Retinal pigment epithelial cell (primary cell): ENCODE measurements at regions not wholly inside any gene's neighbourhood (a gene's known extent, or its start where the extent isn't known, plus 50 kb on each side); places are given as distances from the start of the nearest gene placed in this dataset.

Experiments
- DNase-seq: peaks from one replicate; pipeline ENCODE4 v3.0.0-alpha.2; 2010; ENCODE audit warnings: low read depth
- H3K4me3 ChIP-seq: 2 replicates; pipeline ENCODE4 v1.5.1; 2011; ENCODE audit warnings: mild to moderate bottlenecking, low read length, control low read depth, moderate library complexity
- CTCF ChIP-seq: conservative IDR thresholded peaks from 2 replicates; pipeline ENCODE4 v1.5.1; 2011; ENCODE audit warnings: low read depth, low read length, control low read depth, inconsistent platforms

GRCh38 chr6:104595311-104595820 is 264.4 kb downstream of the HACE1 start:
- no peak for DNase-seq
- TF ChIP-seq CTCF: no peak
- no peak overlapping the region for H3K4me3 ChIP-seq

- H3K4me3 ChIP-seq: no peak overlapping the region
- peak; percentile 70 for DNase-seq
- no peak for TF ChIP-seq CTCF
Observed at GRCh38 chr6:104591573-104592334, 268.0 kb downstream of the HACE1 start.

GRCh38 chr6:104589940-104590339 is 269.8 kb downstream of the HACE1 start:
- peak; percentile 68 for DNase-seq
- TF ChIP-seq CTCF: no peak
- no peak overlapping the region for H3K4me3 ChIP-seq

- no peak overlapping the region for H3K4me3 ChIP-seq
- no peak for TF ChIP-seq CTCF
- DNase-seq: no peak
Observed at GRCh38 chr6:104585646-104586045, 274.1 kb downstream of the HACE1 start.

- H3K4me3 ChIP-seq: no peak overlapping the region
- DNase-seq: no peak
- no peak for TF ChIP-seq CTCF
Observed at GRCh38 chr6:104580452-104580851, 279.3 kb downstream of the HACE1 start.

GRCh38 chr6:104579310-104579863 is 280.3 kb downstream of the HACE1 start:
- no peak overlapping the region for H3K4me3 ChIP-seq
- DNase-seq: no peak
- no peak for TF ChIP-seq CTCF

- TF ChIP-seq CTCF: no peak
- H3K4me3 ChIP-seq: no peak overlapping the region
- no peak for DNase-seq
Observed at GRCh38 chr6:104575536-104575935, 284.2 kb downstream of the HACE1 start.
